Left ventricle myocardium inferior (tissue), 1 donor: ENCODE measurements at regions not wholly inside any gene's neighbourhood (a gene's known extent, or its start where the extent isn't known, plus 50 kb on each side); places are given as distances from the start of the nearest gene placed in this dataset.
"Not testable (repeated sequence)": the region's sequence is repeated elsewhere in the genome, so short reads cannot be mapped to it uniquely, and the experiment has no call there.

ENCODE experiments used
- DNase-seq: peaks from one replicate; pipeline ENCODE4 v3.0.0-alpha.2; 2020
- H3K27ac ChIP-seq: fragments of 200-600 bp; replicated peaks from 2 replicates; pipeline ENCODE4 v1.8.0; 2021
- H3K27me3 ChIP-seq: fragments of 200-600 bp; 2 replicates; pipeline ENCODE4 v1.8.0; 2021; ENCODE audit warnings: low read depth
- H3K36me3 ChIP-seq: fragments of 200-600 bp; 2 replicates; pipeline ENCODE4 v1.8.0; 2021
- H3K4me1 ChIP-seq: fragments of 200-600 bp; 2 replicates; pipeline ENCODE4 v1.8.0; 2021
- H3K4me3 ChIP-seq: fragments of 200-600 bp; 2 replicates; pipeline ENCODE4 v1.8.0; 2021; ENCODE audit warnings: mild to moderate bottlenecking, moderate library complexity
- H3K9me3 ChIP-seq: fragments of 200-600 bp; replicated peaks from 2 replicates; pipeline ENCODE4 v1.8.0; 2021
- CTCF ChIP-seq: fragments of 200-600 bp; IDR thresholded peaks from 2 replicates; pipeline ENCODE4 v1.8.0; 2021; ENCODE audit warnings: antibody characterized with exemption, mild to moderate bottlenecking, borderline replicate concordance
- intact Hi-C: fragments of 100-400 bp; cut with micrococcal nuclease; formaldehyde crosslinking; loops from one replicate; pipeline ENCODE4 v1.11.0; 2022
- donor health status: DM: no; HTN: yes; CAD: no; lungs with severe emphysema.

GRCh38 chr4:181119186-181119585 lies 1124.0 kb upstream of the TENM3 start:
- Histone ChIP-seq H3K9me3 (no peaks in the 10 kb centered on the region), H3K27ac (no peak overlapping the region), H3K36me3 (no peaks in the 10 kb centered on the region), H3K4me1 (no peaks in the 10 kb centered on the region), H3K27me3 (peaks cover 4% of the 10 kb centered on the region), H3K4me3 (no peak overlapping the region)
- no peak for TF ChIP-seq CTCF
- no peak for DNase-seq
- intact Hi-C loops = no loop called here

- Histone ChIP-seq H3K4me1 (no peaks in the 10 kb centered on the region), H3K36me3 (no peaks in the 10 kb centered on the region), H3K27me3 (peaks cover 4% of the 10 kb centered on the region), H3K4me3 (no peak overlapping the region), H3K9me3 (no peaks in the 10 kb centered on the region), H3K27ac (no peak overlapping the region)
- intact Hi-C loops = no loop called here
- no peak for TF ChIP-seq CTCF
- no peak for DNase-seq
These were observed 1121.5 kb upstream of the TENM3 start for GRCh38 chr4:181121733-181122132.

GRCh38 chr4:181127171-181127570 lies 1116.0 kb upstream of the TENM3 start:
- H3K4me1 ChIP-seq = no peaks in the 10 kb centered on the region
- peaks cover 25% of the 10 kb centered on the region for H3K9me3 ChIP-seq
- intact Hi-C loops = no loop called here
- H3K36me3 ChIP-seq = no peaks in the 10 kb centered on the region
- H3K4me3 ChIP-seq = no peak overlapping the region
- H3K27me3 ChIP-seq = no peaks in the 10 kb centered on the region
- TF ChIP-seq CTCF = no peak
- no peak overlapping the region for H3K27ac ChIP-seq
- DNase-seq = no peak

GRCh38 chr4:181130317-181130716 lies 1112.9 kb upstream of the TENM3 start:
- H3K9me3 ChIP-seq = peaks cover 25% of the 10 kb centered on the region
- intact Hi-C loops = not testable (repeated sequence)

GRCh38 chr4:181137351-181137750 lies 1105.9 kb upstream of the TENM3 start:
- no peak for TF ChIP-seq CTCF
- Histone ChIP-seq H3K27me3 (peaks cover 28% of the 10 kb centered on the region), H3K4me3 (no peak overlapping the region), H3K27ac (no peak overlapping the region), H3K9me3 (no peaks in the 10 kb centered on the region), H3K36me3 (no peaks in the 10 kb centered on the region), H3K4me1 (no peaks in the 10 kb centered on the region)
- DNase-seq = no peak
- intact Hi-C loops = no loop called here

More at GRCh38 chr4:181130317-181130716, 1112.9 kb upstream of the TENM3 start:
- not testable (repeated sequence) for H3K27ac ChIP-seq, H3K36me3 ChIP-seq, DNase-seq, H3K4me3 ChIP-seq, H3K4me1 ChIP-seq, H3K27me3 ChIP-seq

DNA sequence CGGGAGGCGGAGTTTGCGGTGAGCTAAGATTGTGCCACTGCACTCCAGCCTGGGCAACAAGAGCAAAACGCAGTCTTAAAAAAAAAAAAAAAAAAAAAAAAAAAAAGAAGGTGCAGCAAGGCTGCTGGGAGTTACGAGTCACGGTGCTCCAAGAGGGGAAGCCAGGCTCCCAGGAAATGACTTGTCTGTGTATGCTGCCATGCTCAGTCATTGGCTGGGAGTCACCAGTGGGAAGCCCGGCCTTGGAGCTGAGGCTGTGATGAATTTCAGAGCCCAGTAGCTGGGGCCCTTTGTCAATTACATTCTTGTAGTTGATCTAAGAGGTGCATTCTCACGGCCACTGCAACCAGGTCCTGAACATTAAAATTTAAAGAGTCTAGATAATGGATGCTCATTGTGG lies 1105.1 kb upstream of the TENM3 start:
- Histone ChIP-seq H3K27me3 (peaks cover 36% of the 10 kb centered on the region), H3K36me3 (no peaks in the 10 kb centered on the region), H3K9me3 (no peaks in the 10 kb centered on the region), H3K4me3 (no peak overlapping the region), H3K27ac (no peak overlapping the region), H3K4me1 (no peaks in the 10 kb centered on the region)
- DNase-seq = no peak
- no peak for TF ChIP-seq CTCF
- intact Hi-C loops = no loop called here
